Upper lobe of left lung (tissue), 6 donors: ENCODE measurements at regions not wholly inside any gene's neighbourhood (a gene's known extent, or its start where the extent isn't known, plus 50 kb on each side); places are given as distances from the start of the nearest gene placed in this dataset.
"Not testable (repeated sequence)": the region's sequence is repeated elsewhere in the genome, so short reads cannot be mapped to it uniquely, and the experiment has no call there.

Experiments used
- ATAC-seq, 2 donors: fragments of 200-7000 bp; cut with Tn5 transposase; one replicate each; pipeline ENCODE4 v1.9.1; 2022; ENCODE audit warnings: mild to moderate bottlenecking in 2 of 2, moderate library complexity in 2 of 2; ENCODE audit not compliant: low FRiP score in 2 of 2
- DNase-seq, 2 donors: peaks; one replicate each; pipeline ENCODE4 v3.0.0-alpha.2; 2019 to 2020
- H3K27ac ChIP-seq, 4 donors: fragments of 200-600 bp; sonication (generic); one replicate each; pipeline ENCODE4 v1.5.1; 2016 to 2019
- H3K27me3 ChIP-seq, 4 donors: fragments of 200-600 bp; sonication (generic); one replicate each; pipeline ENCODE4 v1.5.1; 2017 to 2019
- H3K36me3 ChIP-seq, 4 donors: fragments of 200-600 bp; sonication (generic); one replicate each; pipeline ENCODE4 v1.5.1; 2016 to 2019
- H3K4me1 ChIP-seq, 4 donors: fragments of 200-600 bp; sonication (generic); one replicate each; pipeline ENCODE4 v1.5.1; 2018 to 2019
- H3K4me3 ChIP-seq, 4 donors: fragments of 200-600 bp; sonication (generic); one replicate each; pipeline ENCODE4 v1.5.1; 2017 to 2019; ENCODE audit warnings: mild to moderate bottlenecking in 2 of 4, moderate library complexity in 1 of 4
- H3K9me3 ChIP-seq, 4 donors: fragments of 200-600 bp; sonication (generic); one replicate each; pipeline ENCODE4 v1.5.1; 2018 to 2019
- EP300 ChIP-seq, 4 donors: sonication (generic); formaldehyde crosslinking; IDR thresholded peaks; one replicate each; pipeline ENCODE4 v1.5.1; 2017; ENCODE audit warnings: antibody characterized with exemption in 4 of 4, control low read depth in 2 of 4
- POLR2A ChIP-seq, 4 donors: fragments of 450-650 bp; IDR thresholded peaks; one replicate each; pipeline ENCODE4 v1.5.1; 2016 to 2017; ENCODE audit warnings: antibody characterized with exemption in 4 of 4, mild to moderate bottlenecking in 2 of 4
- POLR2AphosphoS5 ChIP-seq, 2 donors: sonication (generic); formaldehyde crosslinking; IDR thresholded peaks; one replicate each; pipeline ENCODE4 v1.5.1; 2017; ENCODE audit warnings: antibody characterized with exemption in 2 of 2
- WGBS, 2 donors: methylation state at CpG; one replicate each; pipeline ENCODE4 v1.1.5; 2017 to 2018; 5-methylcytosine and 5-hydroxymethylcytosine counted together
- TF ChIP-seq, protein P1 (sequence below), 6 experiments: fragments of 450-650 bp in 4 of 6; fragments of 200-600 bp in 2 of 6; sonication (generic) in 2 of 6; IDR thresholded peaks; one replicate each; pipeline ENCODE4 v1.5.1; 2016 to 2019; ENCODE audit warnings: antibody characterized with exemption in 6 of 6
- donor health status: DM: no; HTN: no; CAD: no; lungs with moderate emphysema.
- donor health status: DM: no; HTN: yes; CAD: no; lungs with severe emphysema.

- H3K9me3 ChIP-seq = no peaks in the 10 kb centered on the region
- ATAC-seq = no peak
- no peaks in the 10 kb centered on the region for H3K4me1 ChIP-seq
- H3K4me3 ChIP-seq = no peak overlapping the region
- WGBS, 2 donors = 72 to 73% methylated on average over 6 of the region's 6 CpGs
- H3K36me3 ChIP-seq = no peaks in the 10 kb centered on the region
- no peak for DNase-seq
- TF ChIP-seq, protein P1, sequence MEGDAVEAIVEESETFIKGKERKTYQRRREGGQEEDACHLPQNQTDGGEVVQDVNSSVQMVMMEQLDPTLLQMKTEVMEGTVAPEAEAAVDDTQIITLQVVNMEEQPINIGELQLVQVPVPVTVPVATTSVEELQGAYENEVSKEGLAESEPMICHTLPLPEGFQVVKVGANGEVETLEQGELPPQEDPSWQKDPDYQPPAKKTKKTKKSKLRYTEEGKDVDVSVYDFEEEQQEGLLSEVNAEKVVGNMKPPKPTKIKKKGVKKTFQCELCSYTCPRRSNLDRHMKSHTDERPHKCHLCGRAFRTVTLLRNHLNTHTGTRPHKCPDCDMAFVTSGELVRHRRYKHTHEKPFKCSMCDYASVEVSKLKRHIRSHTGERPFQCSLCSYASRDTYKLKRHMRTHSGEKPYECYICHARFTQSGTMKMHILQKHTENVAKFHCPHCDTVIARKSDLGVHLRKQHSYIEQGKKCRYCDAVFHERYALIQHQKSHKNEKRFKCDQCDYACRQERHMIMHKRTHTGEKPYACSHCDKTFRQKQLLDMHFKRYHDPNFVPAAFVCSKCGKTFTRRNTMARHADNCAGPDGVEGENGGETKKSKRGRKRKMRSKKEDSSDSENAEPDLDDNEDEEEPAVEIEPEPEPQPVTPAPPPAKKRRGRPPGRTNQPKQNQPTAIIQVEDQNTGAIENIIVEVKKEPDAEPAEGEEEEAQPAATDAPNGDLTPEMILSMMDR (IDR thresholded peaks at IDR 0.05) = no peak
- TF ChIP-seq POLR2A (IDR thresholded peaks at IDR 0.05) (no peak), POLR2AphosphoS5 (IDR thresholded peaks at IDR 0.05) (no peak), EP300 (IDR thresholded peaks at IDR 0.05) (no peak)
- H3K27ac ChIP-seq = no peak overlapping the region
- H3K27me3 ChIP-seq = no peaks in the 10 kb centered on the region
These were observed 223.1 kb downstream of the FGFR2 start for GRCh38 chr10:121375172-121375571.

GRCh38 chr10:121378251-121378801 lies 219.9 kb downstream of the FGFR2 start:
- no peaks in the 10 kb centered on the region for H3K4me1 ChIP-seq
- ATAC-seq (no peak), DNase-seq (no peak)
- no peaks in the 10 kb centered on the region for H3K36me3 ChIP-seq
- no peaks in the 10 kb centered on the region for H3K27me3 ChIP-seq
- H3K27ac ChIP-seq = no peak overlapping the region
- TF ChIP-seq POLR2A (IDR thresholded peaks at IDR 0.05) (no peak), EP300 (IDR thresholded peaks at IDR 0.05) (no peak), POLR2AphosphoS5 (IDR thresholded peaks at IDR 0.05) (no peak)
- TF ChIP-seq, protein P1 (IDR thresholded peaks at IDR 0.05) = no peak
- H3K4me3 ChIP-seq = no peak overlapping the region
- WGBS, 2 donors = 70 to 74% methylated on average over 5 to 6 of the region's 6 CpGs
- H3K9me3 ChIP-seq = no peaks in the 10 kb centered on the region

- Histone ChIP-seq H3K27me3 (no peaks in the 10 kb centered on the region), H3K4me3 (no peak overlapping the region), H3K36me3 (no peaks in the 10 kb centered on the region), H3K4me1 (no peaks in the 10 kb centered on the region), H3K27ac (no peak overlapping the region), H3K9me3 (no peaks in the 10 kb centered on the region)
- TF ChIP-seq, protein P1 (IDR thresholded peaks at IDR 0.05) = no peak
- TF ChIP-seq POLR2AphosphoS5 (IDR thresholded peaks at IDR 0.05) = no peak
- no peak for TF ChIP-seq POLR2A (IDR thresholded peaks at IDR 0.05)
- TF ChIP-seq EP300 (IDR thresholded peaks at IDR 0.05) = no peak
- 64 to 70% methylated on average over 3 of the region's 3 CpGs for WGBS, 2 donors
- DNase-seq (no peak), ATAC-seq (no peak)
These were observed 219.2 kb downstream of the FGFR2 start for GRCh38 chr10:121379013-121379412.

DNA sequence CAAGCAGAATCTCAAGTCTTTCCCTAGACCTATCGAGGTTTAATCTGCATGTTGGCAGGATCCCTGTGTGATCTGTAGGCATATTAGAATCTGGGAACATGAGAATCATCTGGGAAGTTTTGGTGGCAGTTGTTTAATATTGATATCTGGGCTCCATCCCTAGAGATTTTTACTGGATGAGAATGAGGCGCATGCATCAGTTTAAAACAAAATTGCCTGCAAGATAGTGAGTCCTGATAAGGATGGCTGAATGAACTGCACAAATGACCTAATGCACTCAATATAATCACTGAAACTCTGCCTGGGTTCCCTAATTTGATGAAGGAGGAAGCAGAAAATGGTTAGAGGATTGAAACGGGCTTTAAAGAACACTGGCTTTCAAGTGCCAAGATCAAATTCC lies 218.0 kb downstream of the FGFR2 start:
- no peak overlapping the region for H3K27ac ChIP-seq
- WGBS, 2 donors = 65 to 66% methylated on average over 3 of the region's 3 CpGs
- TF ChIP-seq POLR2A (IDR thresholded peaks at IDR 0.05) = no peak
- TF ChIP-seq POLR2AphosphoS5 (IDR thresholded peaks at IDR 0.05) = no peak
- TF ChIP-seq EP300 (IDR thresholded peaks at IDR 0.05) = no peak
- TF ChIP-seq, protein P1 (IDR thresholded peaks at IDR 0.05) = no peak
- no peaks in the 10 kb centered on the region for H3K36me3 ChIP-seq
- no peak for ATAC-seq
- H3K4me1 ChIP-seq = no peaks in the 10 kb centered on the region
- H3K27me3 ChIP-seq = no peaks in the 10 kb centered on the region
- DNase-seq = no peak
- H3K9me3 ChIP-seq = no peaks in the 10 kb centered on the region
- no peak overlapping the region for H3K4me3 ChIP-seq

GRCh38 chr10:121382029-121382520 lies 216.2 kb downstream of the FGFR2 start:
- 93 to 94% methylated on average over 13 to 24 of the region's 33 CpGs for WGBS, 2 donors
- ATAC-seq, H3K4me3 ChIP-seq, H3K9me3 ChIP-seq, H3K27ac ChIP-seq, H3K36me3 ChIP-seq, H3K27me3 ChIP-seq, H3K4me1 ChIP-seq: not testable (repeated sequence)
- peak in 1 of 2 donors; percentile 72 for DNase-seq
